ENCODE measurements at regions not wholly inside any gene's neighbourhood (a gene's known extent, or its start where the extent isn't known, plus 50 kb on each side); places are given as distances from the start of the nearest gene placed in this dataset.
A peak's percentile ranks its signal among the peaks of the same experiment; 100 is the strongest.

DNA sequence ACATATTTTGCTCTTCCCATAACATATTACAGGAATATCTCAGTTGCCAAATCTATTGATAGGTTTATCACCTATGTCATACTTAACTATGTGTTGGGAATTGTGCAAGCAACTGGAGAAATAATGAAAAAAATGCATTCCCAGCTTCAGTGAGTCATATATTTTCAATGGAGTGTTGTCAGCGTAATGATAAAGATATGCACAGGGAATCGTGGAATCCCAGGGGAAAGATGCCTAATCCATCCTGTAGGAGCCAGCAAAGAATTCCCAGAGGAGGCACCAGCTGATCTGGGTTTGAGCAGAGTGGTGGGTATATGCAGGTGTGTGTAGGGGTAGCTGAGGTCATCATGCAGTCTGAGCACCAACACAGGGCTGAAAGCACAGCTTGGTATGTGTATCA is 213.3 kb upstream of the DAB1 start:
- in situ Hi-C loops (cut with HindIII; ENCODE audit: low sequenced_read_pairs): no loop called here
- TF ChIP-seq, protein P1, sequence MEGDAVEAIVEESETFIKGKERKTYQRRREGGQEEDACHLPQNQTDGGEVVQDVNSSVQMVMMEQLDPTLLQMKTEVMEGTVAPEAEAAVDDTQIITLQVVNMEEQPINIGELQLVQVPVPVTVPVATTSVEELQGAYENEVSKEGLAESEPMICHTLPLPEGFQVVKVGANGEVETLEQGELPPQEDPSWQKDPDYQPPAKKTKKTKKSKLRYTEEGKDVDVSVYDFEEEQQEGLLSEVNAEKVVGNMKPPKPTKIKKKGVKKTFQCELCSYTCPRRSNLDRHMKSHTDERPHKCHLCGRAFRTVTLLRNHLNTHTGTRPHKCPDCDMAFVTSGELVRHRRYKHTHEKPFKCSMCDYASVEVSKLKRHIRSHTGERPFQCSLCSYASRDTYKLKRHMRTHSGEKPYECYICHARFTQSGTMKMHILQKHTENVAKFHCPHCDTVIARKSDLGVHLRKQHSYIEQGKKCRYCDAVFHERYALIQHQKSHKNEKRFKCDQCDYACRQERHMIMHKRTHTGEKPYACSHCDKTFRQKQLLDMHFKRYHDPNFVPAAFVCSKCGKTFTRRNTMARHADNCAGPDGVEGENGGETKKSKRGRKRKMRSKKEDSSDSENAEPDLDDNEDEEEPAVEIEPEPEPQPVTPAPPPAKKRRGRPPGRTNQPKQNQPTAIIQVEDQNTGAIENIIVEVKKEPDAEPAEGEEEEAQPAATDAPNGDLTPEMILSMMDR (IDR thresholded peaks at IDR 0.05; ENCODE audit: low read depth, low read length, missing control alignments): no peak
- peak; percentile 3 for DNase-seq (ENCODE audit: low read depth)
- no peak overlapping the region for H3K4me3 ChIP-seq (ENCODE audit: low read depth, low read length)

DNA sequence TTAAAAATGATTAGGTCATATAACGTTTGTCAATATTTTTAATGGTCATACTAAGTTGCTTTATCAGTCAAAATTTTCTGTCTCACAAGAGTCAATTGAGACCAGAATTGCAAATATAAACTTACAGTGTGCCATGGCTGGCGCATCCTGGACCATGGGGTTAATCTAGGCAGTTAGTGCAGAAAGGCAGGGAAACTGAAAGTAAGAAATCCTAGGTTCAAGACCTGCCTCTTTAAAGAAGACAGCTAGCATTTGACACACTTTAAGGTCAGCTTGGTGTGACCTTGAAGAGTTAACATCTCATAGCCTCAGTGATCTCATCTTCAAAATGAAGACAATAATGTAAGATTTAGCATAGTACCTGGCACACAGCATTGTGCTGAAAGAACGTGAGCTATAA is 210.0 kb upstream of the DAB1 start:
- in situ Hi-C loops (cut with HindIII; ENCODE audit: low sequenced_read_pairs): no loop called here
- no peak overlapping the region for H3K4me3 ChIP-seq (ENCODE audit: low read depth, low read length)
- TF ChIP-seq, protein P1 (IDR thresholded peaks at IDR 0.05; ENCODE audit: low read depth, low read length, missing control alignments): no peak
- DNase-seq (ENCODE audit: low read depth): no peak

DNA sequence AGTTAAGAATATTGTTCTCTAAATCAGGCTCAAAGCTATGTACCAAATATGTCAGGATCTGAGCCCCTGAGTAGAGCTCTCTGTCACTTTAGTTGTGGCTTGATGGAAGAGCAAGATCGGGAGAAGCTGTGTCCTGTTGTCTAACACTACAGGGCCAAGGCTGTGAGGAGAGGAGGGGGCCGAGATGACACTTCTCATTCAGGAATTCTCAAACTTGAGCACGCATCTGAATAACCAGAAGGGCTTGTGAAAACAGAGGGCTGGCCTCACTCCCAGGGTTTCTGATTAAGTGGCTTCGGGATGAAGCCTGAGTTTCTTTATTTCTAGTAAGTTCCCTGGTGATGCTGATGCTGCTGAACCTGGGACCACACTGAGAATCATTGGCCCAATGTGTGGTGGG is 209.2 kb upstream of the DAB1 start:
- DNase-seq (ENCODE audit: low read depth): no peak
- H3K4me3 ChIP-seq (ENCODE audit: low read depth, low read length): no peak overlapping the region
- TF ChIP-seq, protein P1 (IDR thresholded peaks at IDR 0.05; ENCODE audit: low read depth, low read length, missing control alignments): no peak
- in situ Hi-C loops (cut with HindIII; ENCODE audit: low sequenced_read_pairs): no loop called here

DNA sequence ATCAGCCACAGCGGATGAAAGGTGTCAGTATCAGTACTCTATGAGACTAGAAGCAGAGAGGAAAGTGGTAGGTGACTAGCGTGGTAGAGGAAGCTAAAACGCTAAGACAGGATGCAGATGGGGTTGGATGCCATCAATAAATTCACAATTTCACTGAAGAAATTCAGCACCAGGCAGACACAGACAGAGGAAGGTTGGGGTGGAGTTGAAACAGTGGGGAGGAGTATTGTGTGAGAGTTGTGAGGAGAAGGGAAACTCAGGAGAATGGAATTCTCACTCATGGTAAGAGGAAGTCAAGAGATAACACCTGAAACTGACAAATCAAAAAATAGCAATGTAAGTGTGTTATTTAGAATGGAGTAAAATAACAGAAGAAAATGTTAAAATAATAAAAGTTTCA is 208.5 kb upstream of the DAB1 start:
- no peak for DNase-seq (ENCODE audit: low read depth)
- in situ Hi-C loops (cut with HindIII; ENCODE audit: low sequenced_read_pairs): no loop called here
- TF ChIP-seq, protein P1 (IDR thresholded peaks at IDR 0.05; ENCODE audit: low read depth, low read length, missing control alignments): no peak
- H3K4me3 ChIP-seq (ENCODE audit: low read depth, low read length): no peak overlapping the region

DNA sequence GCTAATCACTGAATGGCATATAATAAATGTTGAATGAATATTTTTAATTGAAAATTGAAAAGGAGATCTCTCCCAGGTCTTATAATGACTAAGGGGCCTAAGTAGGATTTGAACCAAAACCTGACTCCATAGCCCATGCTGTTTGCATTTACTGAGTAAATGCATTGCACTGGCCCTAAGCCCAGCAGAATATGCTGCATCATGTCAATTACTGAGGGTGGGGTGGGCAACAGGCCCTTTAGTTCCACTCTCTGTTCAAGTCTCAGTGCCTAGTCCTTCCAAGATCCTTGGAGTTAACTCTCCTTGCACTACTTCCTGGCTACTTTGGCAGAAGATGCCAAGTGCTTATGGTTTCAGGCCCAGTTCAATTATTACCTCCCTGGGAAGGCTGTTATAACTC is 203.8 kb upstream of the DAB1 start:
- in situ Hi-C loops (cut with HindIII; ENCODE audit: low sequenced_read_pairs): no loop called here
- TF ChIP-seq, protein P1 (IDR thresholded peaks at IDR 0.05; ENCODE audit: low read depth, low read length, missing control alignments): no peak
- H3K4me3 ChIP-seq (ENCODE audit: low read depth, low read length): no peak overlapping the region
- no peak for DNase-seq (ENCODE audit: low read depth)

DNA sequence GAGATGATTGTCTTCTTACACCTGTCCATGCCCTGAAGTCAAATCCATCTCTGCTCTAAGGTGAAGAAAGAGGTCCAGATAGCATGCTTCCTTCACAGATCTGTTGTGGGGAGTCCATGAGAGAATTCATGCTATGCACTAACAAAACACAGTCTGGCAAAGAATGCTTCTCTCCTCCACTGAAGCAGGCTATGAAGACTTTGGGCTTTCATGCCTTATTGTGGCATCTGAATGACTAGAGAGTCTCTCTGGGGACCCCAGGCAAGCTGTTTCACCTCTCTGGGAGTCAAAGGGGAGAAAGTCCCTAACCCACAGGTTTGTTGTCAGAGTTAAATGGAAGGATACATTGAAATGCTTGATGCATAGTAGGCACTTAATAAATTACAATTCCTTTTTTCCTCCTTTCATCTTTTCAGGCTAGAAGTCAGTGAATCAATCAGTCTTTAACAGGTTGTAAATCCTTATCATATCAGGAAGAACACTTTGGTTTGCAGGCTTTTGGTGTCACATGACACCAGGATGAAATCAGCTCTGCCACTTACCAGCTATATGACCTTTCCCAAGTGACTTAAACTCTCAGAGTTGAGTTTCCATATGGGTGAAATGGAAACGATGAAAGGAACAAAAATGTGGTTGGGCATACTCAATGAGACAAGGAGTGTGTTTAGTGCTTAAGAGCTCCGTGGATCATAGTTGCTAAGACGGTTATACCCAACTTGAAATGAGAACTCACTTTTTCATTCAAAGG is 200.1 kb upstream of the DAB1 start:
- DNase-seq (ENCODE audit: low read depth): no peak
- H3K4me3 ChIP-seq (ENCODE audit: low read depth, low read length): no peak overlapping the region
- in situ Hi-C loops (cut with HindIII; ENCODE audit: low sequenced_read_pairs): no loop called here
- TF ChIP-seq, protein P1 (IDR thresholded peaks at IDR 0.05; ENCODE audit: low read depth, low read length, missing control alignments): no peak

All from astrocyte of the cerebellum (primary cell).